GM19351 (cell line): ENCODE measurements at regions not wholly inside any gene's neighbourhood (a gene's known extent, or its start where the extent isn't known, plus 50 kb on each side); places are given as distances from the start of the nearest gene placed in this dataset.

Experiments
- ATAC-seq: cut with Tn5 transposase; IDR thresholded peaks from one replicate; pipeline ENCODE4 v1.9.1; 2021; ENCODE audit warnings: mild to moderate bottlenecking, moderate library complexity; ENCODE audit not compliant: unreplicated experiment

GRCh38 chr4:153034681-153035080 is 98.6 kb downstream of the FHDC1 start:
- no peak for ATAC-seq

- no peak for ATAC-seq
These were observed 100.9 kb downstream of the FHDC1 start for GRCh38 chr4:153036931-153037482.

- ATAC-seq = no peak
These were observed 102.6 kb downstream of the FHDC1 start for GRCh38 chr4:153038623-153039311.

DNA sequence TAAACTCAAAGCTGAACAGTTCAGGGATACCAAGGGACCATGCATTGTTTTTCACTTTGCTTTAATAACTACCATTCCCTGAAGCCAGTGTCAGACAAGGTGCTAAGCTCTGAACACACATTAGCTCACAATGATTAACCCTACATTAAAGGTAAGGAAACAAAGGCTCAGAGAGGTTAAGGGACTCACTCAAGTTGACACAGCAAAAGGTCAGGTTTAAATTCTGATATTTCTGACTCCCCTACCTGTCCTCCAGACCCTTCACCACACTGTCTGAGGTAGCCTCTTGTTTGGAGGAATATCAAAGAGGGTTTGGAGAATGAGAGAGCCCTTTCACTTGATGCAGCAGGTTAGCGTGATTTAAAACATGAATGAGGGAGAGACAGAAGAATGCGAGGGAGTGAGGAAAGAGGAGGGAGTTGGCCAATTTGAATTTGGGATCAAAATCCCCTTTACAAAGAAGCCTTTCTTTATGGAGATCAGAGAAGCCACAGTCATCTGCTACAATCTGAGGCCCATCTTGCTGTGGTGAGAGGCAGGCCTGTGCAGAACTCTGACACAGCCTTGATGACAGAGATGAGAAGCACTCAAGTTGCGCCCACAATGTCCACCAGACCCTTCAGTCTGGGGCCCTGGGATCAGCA is 103.5 kb downstream of the FHDC1 start:
- ATAC-seq = no peak

GRCh38 chr4:153040677-153041076 is 104.6 kb downstream of the FHDC1 start:
- ATAC-seq = no peak

GRCh38 chr4:153044036-153044435 is 107.9 kb downstream of the FHDC1 start:
- ATAC-seq = no peak

DNA sequence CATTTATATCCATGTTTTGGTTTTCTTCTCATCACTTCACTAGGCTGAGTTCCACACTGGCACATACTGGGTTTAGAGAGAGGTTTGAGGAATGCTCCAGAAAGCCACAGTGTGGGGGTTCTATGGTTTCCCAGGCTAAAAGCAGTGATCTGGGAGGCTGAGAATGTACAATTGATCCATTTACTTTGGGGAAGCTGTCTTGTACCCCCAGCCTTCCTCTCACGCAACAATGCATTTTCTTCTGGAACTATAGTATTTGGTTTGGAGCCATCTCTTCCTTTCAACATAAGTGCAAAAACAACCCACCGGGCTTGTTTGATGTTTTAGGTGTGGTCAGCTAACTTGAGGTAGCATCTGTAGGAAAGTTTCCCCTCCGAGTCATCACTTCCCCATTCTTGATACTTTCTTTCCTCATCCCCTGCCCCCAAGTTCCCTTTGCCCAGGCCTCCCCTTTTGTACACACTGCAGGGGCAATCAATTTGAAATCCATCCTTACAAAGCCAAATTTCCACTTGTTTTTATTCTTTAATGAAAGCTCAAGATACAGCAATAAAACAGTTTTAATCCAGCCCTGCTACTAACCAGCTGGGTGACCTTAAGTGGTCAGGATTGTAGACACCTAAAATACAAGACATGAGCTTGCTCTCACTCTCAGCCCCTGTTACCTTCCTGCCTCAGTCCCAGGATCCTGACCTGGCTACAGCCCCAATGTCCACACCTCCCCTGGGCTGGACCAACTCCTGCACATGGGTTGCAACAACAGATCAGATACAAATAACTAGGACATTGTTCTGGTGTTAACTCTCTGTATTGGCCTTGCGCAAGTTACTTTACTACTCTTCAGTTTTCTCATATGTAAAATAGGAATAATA is 109.2 kb downstream of the FHDC1 start:
- ATAC-seq = peak; percentile 87

GRCh38 chr4:153058671-153059060 is 122.5 kb downstream of the FHDC1 start:
- ATAC-seq = no peak

DNA sequence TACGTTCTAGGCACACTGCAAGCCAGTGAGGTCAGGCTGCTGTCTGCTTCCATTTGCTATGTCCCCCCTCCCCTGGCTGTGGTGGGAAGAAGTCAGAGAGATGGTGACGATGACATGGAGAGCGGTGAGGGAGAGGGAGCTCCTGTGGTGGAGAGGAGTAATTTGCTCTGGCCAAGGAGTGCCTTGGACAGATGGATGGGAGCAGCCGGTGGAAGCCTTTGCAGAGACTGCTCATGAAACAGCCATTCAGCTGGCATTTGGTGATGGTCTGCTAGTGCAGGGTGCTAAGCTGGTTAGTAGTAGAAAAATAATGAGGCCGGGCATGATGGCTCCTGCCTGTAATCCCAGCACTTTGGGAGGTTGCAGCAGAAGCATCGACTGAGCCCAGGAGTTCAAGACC is 124.1 kb downstream of the FHDC1 start:
- no peak for ATAC-seq

- no peak for ATAC-seq
These were observed 125.8 kb downstream of the FHDC1 start for GRCh38 chr4:153061971-153062370.

DNA sequence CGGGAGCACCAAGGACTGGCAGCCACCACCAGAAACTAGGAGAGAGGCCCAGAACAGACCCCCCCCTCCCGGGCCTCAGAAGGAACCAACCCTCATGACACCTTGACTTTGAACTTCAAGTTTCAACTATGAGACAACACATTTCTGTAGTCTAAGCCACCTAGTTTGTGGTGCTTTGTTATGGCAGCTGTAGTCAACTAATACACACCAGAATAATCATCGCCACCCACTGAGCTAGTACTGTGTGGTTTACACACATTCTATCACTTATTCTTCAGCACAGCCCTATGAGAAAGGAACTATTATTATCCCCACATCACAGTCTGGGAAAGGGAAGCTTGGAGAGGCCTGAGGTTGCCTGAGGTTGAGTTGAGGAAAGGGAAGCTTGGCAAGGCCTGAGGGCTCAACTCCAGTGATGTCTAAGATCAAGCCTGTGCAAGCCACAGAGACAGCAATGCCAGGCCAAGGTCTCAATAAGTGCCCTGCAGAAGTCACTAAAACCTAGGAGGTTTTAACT is 126.6 kb downstream of the FHDC1 start:
- ATAC-seq = no peak

DNA sequence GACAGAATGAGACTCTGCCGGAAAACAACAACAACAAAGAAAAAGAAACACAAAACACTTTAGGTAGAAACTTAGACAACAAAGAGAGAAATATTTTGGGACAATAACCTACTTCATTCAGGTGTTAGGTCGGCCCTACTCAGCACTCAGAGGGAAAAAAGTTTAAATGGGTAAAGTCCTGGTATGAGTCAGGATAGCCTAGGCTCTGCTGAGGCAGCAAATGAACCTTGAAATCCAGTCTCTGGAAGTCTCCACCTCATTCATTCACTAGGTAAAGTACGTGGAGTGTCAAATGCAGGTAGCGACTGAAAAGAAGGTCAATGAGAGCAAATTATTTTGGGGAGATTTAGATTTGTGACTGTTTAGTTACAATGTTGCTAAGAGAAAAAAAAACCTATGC is 127.4 kb downstream of the FHDC1 start:
- ATAC-seq = no peak

DNA sequence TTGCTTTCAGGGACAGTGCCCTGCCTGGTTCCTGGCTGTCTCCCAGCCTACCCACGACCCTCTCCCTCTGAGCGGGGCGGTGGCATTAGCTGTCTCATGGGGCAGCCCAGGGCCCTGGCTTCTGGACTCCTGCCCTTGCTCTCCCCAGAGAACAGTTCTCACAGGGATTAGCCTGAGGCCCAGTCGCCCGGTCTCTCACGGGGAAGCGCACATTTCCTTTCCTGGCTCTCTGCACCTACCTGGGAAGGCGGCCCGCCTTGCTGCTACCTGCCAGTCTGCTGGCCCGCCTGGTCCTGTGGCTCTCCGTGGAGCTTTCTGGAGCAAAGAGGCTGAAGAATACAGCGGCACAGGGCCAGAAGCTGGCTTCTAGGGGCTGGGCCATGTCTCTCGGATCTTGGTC is 128.4 kb downstream of the FHDC1 start:
- ATAC-seq = no peak

GRCh38 chr4:153065276-153065675 is 129.2 kb downstream of the FHDC1 start:
- no peak for ATAC-seq

- ATAC-seq = no peak
These were observed 131.3 kb downstream of the FHDC1 start for GRCh38 chr4:153067376-153067775.

DNA sequence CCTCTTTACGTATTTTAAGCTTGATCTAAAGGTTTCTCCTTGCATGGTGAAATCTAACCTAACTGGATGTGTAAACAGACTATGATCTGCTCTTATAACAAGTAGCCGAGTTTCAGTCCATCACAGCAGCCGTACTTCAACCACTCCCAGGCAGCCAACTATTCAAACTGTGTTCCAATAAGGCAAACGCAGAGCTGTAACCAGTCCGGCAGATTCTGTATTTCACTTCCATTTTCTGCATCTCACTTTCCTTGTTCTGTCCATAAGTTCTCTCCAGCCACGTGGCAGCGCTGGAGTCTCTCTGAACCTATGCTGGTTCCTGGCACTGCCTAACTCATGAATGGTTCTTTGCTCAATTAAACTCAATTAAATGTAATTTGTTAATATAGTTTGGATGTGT is 132.6 kb downstream of the FHDC1 start:
- no peak for ATAC-seq

DNA sequence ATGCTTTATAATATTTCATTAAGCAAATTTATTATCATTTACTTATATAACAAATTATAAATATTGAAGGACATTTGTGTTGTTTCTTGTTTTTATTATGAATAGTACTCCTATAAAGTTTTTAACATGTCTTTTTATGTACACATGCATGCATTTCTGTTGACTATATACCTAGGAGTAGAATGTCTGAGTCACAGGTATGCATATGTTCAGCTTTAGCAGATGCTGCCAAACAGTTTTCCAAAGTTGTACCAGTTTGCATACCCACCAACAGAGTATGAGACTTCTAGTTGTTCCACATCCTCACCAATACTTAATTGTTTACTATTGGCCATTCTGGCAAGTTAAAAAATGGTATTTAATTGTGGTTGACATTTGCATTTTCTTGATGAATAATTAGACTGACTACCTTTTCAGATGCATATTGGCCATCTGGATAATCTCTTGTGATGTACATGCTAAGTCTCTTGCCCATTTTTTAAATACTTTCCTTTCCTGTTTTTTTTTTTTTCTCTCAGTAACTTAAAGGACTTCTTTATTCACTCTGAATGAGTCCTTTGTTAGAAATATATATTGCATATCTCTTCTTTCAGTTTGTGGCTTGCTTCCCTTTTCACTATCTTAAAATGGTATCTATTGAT is 132.2 kb upstream of the TRIM2 start:
- no peak for ATAC-seq

DNA sequence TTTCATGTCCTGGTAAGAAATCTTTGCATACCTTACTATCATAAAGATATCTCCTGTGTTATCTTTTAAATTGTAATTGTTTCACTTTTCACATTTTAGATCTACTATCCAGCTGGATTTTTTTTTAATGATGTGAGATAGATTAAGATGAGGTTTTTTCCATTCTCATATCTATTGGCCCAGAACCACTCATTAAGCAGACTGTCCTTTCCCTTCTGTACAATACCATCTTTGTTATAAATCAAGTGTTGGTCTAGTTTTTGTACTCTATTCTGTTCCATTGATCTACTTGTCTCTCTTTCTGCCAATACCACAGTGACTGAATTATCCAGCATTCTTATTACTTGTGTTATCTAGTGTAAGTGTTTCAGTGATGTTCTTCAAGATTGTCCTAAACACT is 131.6 kb upstream of the TRIM2 start:
- no peak for ATAC-seq

GRCh38 chr4:153074486-153074885 is 129.8 kb upstream of the TRIM2 start:
- no peak for ATAC-seq

DNA sequence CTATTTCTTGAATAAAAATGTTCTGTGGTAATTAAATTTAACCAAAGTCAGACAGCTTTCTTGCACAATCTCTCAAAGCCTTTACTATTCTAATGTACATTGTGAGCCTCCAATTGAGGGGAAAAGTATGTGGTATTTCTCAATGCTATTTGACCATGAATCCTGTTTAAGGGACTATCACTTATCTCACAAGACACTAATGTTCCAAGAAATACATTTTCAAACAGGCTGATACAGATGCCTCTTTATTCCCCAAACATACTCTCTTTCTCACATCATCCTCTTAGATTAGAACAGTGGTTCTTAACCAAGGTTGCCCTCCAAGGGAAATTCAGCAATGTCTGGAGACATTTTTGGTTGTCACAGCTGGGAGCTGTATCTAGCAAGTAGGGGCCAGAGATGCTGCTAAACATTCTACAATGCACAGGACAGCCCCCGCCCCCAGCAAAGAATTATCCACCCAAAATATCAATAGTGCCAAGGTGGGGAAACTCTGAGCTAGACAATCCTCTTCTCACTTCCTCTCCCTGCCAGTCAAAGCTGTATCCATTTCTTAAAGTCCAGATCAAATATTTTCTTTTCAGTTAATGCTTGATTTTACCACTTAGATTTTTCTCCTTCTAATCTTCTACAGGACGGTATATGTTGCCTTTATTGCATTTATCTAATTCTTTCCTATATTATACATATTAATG is 129.2 kb upstream of the TRIM2 start:
- ATAC-seq = no peak
